MM.1S (cell line): ENCODE measurements at regions not wholly inside any gene's neighbourhood (a gene's known extent, or its start where the extent isn't known, plus 50 kb on each side); places are given as distances from the start of the nearest gene placed in this dataset.

Experiments used
- EZH2phosphoT487 ChIP-seq: fragments of 300-600 bp; sonication (generic); IDR thresholded peaks from 2 replicates; pipeline ENCODE4 v1.6.1; 2018; ENCODE audit warnings: antibody characterized with exemption, low read length
- TF ChIP-seq, protein P1 (sequence below): fragments of 300-600 bp; sonication (generic); IDR thresholded peaks from 2 replicates; pipeline ENCODE4 v1.5.1; 2016; ENCODE audit warnings: antibody characterized with exemption, low read length, mixed read lengths

DNA sequence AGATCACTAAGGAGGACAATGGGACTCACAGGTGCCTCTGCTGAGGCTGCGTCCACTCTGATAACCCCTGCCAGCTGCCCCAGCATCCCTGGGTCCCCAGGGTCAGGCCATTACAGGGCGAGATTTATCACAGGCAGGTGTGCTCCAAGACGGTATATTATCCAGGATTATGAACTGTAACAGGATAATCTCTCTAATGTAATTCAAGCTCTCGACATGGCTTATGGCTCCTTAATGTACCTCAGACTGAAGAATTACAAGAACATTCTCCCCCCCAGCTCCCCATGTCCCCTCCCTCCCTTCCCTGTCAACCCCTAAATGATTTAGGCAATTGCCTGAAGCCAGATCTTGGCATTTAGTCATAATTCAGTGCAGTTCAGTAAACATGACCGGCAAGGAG is 86.8 kb downstream of the NCR2 start:
- TF ChIP-seq, protein P1, sequence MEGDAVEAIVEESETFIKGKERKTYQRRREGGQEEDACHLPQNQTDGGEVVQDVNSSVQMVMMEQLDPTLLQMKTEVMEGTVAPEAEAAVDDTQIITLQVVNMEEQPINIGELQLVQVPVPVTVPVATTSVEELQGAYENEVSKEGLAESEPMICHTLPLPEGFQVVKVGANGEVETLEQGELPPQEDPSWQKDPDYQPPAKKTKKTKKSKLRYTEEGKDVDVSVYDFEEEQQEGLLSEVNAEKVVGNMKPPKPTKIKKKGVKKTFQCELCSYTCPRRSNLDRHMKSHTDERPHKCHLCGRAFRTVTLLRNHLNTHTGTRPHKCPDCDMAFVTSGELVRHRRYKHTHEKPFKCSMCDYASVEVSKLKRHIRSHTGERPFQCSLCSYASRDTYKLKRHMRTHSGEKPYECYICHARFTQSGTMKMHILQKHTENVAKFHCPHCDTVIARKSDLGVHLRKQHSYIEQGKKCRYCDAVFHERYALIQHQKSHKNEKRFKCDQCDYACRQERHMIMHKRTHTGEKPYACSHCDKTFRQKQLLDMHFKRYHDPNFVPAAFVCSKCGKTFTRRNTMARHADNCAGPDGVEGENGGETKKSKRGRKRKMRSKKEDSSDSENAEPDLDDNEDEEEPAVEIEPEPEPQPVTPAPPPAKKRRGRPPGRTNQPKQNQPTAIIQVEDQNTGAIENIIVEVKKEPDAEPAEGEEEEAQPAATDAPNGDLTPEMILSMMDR, result no peak
- no peak for TF ChIP-seq EZH2phosphoT487
